ENCODE measurements at regions not wholly inside any gene's neighbourhood (a gene's known extent, or its start where the extent isn't known, plus 50 kb on each side); places are given as distances from the start of the nearest gene placed in this dataset.

DNA sequence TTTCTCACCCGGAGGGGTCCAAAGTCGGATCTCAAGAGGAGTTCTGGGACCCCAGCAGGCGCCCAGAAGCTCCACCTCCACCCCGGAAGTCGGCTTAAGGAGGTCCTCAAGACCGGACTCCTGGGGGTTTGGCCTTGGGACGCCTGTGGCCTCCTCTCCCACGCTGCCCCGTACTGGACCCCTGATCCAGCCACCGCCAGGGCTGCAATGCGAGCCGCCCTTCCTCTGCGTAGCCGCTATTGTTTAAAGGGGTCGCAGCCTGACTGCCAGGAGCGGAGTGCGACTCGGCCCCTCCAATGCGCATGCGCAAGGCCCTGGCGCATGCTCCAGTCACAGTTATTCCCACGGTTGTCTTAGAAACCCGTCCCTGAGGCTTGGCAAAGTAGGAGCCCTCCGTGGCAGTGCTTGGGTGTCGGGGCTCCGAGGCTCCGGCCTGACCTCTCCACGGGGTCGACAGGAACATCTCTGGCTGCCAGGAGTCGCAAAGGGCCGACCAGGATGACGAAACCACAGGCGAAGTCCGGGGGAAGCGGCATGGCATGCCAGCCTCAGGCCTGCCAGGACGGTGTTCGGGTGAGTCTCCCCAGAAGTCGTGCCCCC is 719.0 kb downstream of the KCNJ18 start:
- no peak for TF ChIP-seq MEF2D (CRISPR knock-in tag; IDR thresholded peaks at IDR 0.05)
- TF ChIP-seq NKX3-1 (CRISPR knock-in tag; IDR thresholded peaks at IDR 0.05) = no peak
- TF ChIP-seq MAZ (IDR thresholded peaks at IDR 0.05; ENCODE audit: borderline replicate concordance, low read depth, low read length) = no peak
- no peak for TF ChIP-seq MAZ (CRISPR knock-in tag; IDR thresholded peaks at IDR 0.05; ENCODE audit: low read depth)
- no peak for TF ChIP-seq HOXD1 (CRISPR knock-in tag; IDR thresholded peaks at IDR 0.05)
- no peak for TF ChIP-seq EP300 (IDR thresholded peaks at IDR 0.05; ENCODE audit: low read depth in 2 of 2, low read length in 2 of 2)
- TF ChIP-seq EP300 (CRISPR knock-in tag; IDR thresholded peaks at IDR 0.05; ENCODE audit: borderline replicate concordance) = no peak
- TF ChIP-seq ARNT (IDR thresholded peaks at IDR 0.05) = no peak
- no peak for TF ChIP-seq ZNF720 (CRISPR knock-in tag; IDR thresholded peaks at IDR 0.05)
- TF ChIP-seq U2AF2 (IDR thresholded peaks at IDR 0.05; ENCODE audit: low read depth, low read length) = no peak
- no peak for TF ChIP-seq HNRNPK (IDR thresholded peaks at IDR 0.05; ENCODE audit: low read depth, low read length, poor library complexity, severe bottlenecking)
- TF ChIP-seq ZNF274 (CRISPR knock-in tag; IDR thresholded peaks at IDR 0.05) = no peak
- TF ChIP-seq IKZF1 (IDR thresholded peaks at IDR 0.05) = no peak
- TF ChIP-seq ZFX (CRISPR knock-in tag; IDR thresholded peaks at IDR 0.05; ENCODE audit: low read depth) = no peak
- no peak for TF ChIP-seq JUND (CRISPR knock-in tag; IDR thresholded peaks at IDR 0.05)
